Stimulated activated CD4-positive, alpha-beta T cell treated with anti-CD3 and anti-CD28 coated beads, Interleukin-1b, Interleukin-23, amount 100 ng/mL, for 4 hours (primary cell): ENCODE measurements at regions not wholly inside any gene's neighbourhood (a gene's known extent, or its start where the extent isn't known, plus 50 kb on each side); places are given as distances from the start of the nearest gene placed in this dataset.

Experiments
- DNase-seq, 2 donors: peaks; one replicate each; pipeline ENCODE4 v3.0.0-alpha.2; 2020; ENCODE audit warnings: low read depth in 2 of 2

DNA sequence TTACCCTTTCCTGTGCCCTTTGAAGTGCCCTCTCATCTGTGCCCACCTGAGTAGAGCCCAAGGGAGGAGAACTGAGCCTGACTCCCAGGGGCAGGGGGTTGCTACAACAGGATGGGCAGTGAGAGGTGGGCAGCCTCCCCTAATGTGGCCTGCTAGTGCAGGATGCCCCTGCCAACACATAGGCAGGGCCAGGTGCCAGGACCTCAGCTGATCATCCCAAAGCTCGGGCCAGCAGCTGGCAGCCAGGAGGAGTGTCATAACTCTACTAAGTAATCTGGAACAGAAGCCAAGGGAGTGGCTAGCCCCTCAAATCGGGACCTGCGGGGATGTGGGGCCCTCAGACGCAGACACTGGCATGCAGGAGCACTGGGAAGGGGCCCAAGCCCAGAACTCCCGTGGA lies 208.8 kb upstream of the RAB4A start:
- no peak for DNase-seq

DNA sequence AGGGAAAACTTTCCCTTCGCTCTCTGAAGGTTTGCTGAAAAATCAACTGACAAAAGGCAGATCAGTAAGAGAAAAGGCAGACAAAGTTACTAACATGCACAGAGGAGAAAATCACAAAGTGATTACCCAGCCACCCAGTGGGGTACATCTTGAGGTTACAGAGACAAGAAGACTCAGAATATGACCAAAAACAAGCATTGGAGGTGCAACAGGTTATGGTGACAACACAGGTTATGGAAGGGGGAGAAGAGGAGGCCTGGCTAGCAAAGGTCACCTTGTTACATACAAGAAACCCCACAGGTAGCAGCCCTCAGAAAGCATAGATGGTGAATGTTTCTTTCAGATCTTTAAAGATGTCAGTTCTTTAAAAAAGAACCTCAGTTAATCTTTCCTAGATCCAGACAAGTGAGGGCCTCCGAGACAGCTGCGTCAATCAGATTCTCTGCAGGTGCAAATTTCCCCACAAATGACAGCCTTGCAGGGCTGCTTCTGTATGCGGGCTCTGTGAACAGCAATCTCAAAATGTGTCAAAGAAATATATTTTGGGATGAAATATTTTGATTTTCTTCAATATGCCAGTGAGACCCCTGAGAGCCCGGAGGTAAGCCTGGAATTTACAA lies 207.6 kb upstream of the RAB4A start:
- no peak for DNase-seq

DNA sequence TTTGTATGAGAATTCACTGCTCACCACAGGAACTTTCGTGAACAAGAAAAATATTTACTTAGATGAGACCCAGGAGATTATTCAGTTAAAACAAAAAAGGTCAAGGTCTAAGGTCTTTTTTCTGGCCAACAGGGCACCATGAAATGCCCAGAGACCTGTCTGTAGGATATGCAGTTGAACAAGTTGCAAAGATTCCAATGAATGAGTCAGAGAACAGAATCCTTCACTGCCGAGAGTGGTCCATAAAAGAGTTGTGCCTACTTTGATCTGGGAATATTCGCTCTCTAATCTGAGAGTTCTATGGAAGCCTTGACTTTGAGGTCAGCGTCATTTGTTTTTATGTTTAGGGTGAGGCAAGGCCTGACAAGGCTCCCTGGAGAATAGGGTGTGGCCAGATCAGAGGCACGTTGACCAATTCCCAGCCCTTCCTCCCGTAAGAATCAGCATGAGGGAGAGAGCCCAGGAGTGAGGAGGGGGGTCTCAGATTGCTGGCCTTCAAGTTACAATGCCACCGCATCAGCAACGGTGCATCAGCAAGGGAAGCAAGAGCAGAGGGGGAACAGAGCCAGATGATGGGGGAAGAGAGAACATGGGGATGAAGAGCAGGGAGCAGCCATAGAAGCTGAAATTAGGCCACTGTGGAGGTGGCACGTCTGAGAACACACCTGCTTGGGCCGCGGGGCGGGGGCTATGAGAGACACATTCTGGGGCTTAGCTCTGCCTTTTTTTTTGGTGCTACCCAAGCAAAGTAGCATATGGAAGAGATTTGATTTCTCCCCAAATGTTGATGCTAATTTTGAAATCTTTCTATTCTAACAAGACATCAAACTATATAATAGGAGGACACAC lies 206.4 kb upstream of the RAB4A start:
- DNase-seq: no peak

DNA sequence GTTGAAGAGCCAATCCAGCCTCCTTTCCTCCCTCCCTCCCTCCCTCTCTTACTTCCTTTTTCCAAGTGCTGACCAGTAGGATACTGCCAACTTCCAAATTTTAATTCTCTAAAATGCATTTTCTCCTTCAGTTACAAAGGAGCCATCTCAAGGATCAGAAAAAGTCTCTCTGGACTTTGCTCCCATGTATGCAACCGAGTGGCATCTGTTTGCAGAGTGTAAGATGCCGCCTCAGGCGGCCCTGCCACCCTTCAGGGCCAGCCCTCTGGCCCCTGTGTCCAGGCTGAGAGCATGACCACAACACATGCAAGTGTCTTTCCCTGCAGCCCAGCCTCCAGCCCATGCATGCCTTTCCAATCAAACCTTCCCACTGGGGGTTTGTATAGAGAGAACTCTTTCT lies 205.3 kb upstream of the RAB4A start:
- DNase-seq: no peak

DNA sequence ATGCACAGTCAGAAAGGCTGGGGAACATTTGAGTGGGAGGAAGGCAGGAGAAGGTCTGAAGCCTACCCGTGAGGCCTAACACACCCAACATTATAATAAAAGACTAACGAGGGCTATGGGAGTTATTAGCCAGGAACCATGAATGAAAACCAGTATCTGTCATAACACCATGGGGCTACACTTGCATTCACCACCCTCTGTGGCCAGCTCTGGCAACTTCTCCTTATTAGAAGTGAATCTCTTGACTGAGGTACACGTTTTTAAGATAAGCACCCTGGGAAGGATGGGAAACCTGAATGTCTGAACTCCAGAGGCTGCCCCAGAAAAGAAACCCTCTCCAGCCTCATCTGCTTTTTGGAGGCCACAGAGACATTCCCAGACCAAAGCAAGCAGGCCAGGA lies 204.3 kb upstream of the RAB4A start:
- no peak for DNase-seq

DNA sequence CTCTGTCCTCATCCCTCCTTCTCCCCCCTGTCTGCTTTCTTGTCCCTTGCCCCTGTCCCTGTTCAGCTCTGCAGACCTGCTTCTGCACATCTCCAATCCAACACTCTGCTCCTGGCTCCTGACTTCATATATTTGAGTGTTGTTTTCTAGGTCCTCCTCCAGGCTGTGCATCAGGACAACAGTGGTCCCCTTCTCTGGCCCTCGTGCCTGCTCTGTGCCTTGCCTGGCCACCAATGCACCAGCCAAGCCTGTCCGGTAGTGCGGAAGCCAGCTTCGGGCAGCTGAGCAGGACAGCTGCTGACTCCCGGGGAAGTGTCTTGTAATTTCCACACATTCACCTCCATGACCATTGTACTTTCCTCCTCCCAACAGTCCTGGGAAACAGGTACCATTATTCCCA lies 203.4 kb upstream of the RAB4A start:
- no peak for DNase-seq

DNA sequence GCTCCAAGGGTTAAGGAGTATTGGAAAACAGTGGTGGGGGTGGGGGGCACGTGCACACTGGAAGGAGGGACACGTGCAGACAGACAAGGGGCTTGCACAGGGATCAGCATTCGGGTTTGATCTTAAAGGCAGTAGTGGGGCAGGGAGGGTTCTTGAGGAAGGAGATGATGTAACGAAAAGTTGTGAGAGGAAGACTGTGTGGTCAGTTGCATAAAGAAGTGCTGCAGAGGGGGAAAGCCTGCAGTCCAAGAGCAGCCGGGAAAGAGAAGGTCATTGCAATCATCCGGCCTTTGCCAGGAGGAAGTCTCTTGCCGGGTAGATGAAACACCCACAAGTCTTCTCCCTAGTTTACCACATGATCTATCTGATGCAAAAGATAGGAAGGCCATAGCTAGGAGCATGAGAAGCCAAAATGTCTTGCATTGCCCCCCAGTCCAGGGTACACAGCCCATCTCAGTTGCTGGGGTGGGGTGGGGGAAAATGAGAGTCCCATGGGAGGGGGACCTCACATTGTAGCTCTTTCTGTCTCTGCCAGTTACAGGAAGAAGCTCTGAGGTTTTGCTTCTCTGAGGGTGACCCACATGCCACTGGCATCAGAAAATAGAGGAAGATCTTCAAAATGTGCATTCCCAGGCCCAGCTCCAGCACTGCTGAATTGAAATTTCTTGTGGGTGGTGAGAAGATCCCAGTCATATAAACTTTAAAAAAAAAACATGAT lies 202.5 kb upstream of the RAB4A start:
- no peak for DNase-seq

DNA sequence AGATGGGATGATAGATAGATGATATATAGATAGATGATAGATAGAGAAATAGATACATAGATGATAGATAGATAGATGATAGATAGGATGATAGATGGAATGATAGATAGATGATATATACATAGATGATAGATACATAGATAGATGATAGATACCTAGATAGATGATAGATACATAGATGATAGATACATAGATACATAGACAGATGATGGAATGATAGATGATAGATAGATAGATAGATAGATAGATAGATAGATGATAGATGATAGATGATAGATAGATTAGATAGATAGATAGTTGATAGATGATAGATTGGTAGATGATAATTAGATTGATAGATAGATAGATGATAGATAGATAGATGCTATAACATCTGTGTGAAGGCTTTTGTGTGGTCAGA lies 201.7 kb upstream of the RAB4A start:
- DNase-seq: no peak

DNA sequence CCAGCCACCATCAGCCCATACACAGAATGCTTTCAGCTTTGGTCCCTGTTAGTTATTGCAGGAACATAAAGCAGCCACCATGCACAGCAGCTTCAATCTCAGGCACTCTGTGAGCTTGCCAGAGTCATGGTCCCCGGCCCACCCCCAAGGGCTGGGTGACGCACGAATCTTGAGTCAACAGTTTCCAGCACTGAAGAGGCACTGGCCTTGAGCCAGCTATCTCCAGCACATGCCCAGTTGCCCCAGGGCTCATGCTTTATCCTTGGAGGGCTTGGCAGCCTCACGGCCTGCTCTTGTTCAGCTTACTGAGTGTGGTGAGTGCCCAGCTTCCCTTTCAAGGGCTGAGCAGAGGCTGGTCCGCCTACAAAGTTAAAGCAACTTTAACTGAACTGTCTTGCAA lies 200.7 kb upstream of the RAB4A start:
- no peak for DNase-seq

DNA sequence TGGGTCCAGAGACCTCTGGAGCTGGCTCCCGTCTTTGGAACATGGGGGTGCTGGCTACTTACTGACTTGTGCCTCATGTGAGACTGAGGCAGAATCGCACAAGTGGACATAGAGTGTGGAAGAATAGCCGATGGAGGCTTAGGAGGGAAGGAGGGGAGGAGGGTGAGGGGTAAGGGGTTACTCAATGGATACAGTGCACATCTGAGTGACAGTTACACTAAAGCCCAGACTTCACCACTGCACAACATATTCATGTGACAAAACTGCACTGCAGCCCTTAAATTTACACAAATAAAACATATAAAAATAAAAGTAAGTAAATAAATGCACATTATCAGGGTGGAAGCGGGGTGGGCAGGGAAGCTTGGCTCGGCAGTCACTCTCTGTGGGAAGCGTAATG lies 197.7 kb upstream of the RAB4A start:
- no peak for DNase-seq

DNA sequence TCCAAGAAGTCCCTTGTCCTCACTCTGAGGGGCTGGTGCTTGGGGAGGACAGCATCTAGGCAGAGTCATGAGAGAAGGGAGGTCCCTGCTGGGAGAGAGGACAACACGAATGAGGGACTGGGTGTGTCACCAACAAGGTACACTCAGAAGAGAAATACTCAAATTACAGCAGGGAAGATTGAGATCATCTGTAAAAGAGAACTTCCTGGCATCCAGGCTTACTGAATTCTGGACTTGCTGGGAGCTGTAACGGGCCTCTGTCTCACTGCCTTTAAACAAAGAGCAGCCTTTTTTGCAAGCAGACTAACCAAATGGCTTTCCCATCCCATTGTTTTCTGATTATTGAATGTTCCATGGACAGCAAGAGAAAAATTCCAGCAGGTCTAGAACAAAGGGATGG lies 195.7 kb upstream of the RAB4A start:
- no peak for DNase-seq

DNA sequence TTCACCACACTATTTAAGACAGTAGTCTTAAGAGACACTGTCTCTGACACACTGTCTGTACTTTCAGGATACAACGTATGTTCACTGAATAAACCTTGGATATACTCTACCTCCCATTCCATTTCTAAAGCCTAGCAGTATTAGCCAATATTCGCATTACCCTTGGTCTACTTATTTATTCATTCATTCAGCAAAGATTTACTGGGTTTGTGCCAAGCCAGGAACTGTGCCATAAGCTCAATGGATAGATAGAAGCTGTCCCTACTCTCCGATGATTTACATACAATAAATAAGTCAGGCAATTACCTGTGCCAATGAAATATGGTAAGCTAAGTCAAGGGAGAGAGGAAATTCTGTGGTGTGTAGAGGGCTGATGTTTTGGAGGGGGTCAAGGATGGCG lies 195.2 kb upstream of the RAB4A start:
- no peak for DNase-seq

DNA sequence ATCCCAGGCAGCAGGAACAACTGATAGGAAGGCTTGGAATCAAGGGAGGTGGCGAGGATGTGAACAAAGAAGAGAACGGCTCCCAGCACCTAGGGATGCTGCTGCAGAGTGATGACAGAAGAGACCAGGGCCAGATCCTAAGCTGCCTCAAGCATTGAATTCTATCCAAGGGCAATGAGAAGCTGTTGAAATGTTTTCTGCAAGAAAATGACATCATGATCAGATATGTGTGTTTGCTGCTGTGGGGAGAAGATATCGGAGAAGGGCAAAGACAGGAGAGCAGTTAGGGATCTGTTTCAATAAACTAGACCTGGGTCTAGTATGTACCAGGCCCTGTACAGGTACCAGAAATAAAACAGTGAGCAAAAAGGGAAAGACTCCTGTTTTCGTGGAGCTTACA lies 194.7 kb upstream of the RAB4A start:
- DNase-seq: no peak

DNA sequence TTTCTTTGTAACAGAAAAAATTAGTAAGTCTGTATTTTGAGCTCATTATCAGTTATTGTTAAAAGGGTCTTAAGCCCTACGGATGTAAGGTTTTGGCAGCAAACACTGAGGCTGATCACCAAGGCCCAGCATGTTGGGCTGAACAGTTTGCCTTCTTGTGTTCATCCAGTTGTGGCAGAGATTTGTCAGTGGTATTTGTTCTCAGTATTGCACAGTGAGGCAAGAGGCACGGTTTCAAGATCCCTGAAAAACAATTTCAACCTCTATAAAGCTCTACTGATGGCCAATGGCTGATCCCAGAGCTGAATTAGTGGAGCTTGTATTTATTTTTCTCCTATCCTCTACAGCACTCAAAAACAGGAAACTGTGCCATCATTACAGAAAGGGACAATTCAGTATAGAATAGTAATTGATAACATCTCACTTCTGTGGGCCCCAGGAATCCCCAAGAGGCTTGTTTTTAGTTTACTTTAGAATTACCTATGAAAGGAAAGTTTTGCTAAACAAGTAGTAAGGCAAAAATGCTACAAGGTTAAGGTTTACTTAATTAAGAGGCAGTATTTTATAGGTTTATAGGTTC lies 191.8 kb upstream of the RAB4A start:
- no peak for DNase-seq

DNA sequence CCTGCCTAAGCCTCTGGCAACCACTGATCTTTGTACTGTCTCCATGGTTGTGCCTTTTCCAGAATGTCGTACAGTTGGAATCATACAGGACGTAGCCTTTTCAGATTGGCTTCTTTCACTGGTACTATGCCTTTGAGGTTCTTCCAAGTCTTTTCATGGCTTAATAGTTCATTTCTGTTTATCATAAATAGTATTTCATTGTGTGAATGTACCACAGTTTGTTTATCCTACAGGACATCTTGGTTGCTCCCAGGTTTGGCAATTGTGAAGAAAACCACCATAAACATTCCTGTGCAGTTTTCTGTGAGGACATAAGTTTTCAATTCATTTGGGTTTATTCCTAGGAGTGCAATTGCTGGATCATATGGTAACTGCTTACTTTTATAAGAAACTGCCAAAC lies 190.6 kb upstream of the RAB4A start:
- DNase-seq: no peak

DNA sequence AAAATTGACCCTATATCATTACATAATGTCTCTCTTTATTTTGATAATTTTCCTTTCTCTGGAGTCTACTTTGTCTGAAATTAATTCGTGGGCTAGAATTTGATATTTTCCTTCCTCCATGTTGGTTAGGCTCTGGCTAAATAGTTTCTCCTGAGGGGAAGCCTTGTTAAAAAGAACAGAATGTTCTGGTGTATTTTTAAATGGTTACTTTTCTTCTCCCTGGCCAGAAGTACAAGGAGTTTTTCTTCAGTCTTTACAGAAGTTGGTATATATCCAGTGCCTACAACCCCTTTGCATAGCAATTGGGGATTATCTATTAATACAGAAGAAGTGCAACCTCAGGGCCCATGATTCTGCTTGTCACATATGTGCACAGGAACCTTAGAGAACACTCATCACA lies 185.6 kb upstream of the RAB4A start:
- no peak for DNase-seq

DNA sequence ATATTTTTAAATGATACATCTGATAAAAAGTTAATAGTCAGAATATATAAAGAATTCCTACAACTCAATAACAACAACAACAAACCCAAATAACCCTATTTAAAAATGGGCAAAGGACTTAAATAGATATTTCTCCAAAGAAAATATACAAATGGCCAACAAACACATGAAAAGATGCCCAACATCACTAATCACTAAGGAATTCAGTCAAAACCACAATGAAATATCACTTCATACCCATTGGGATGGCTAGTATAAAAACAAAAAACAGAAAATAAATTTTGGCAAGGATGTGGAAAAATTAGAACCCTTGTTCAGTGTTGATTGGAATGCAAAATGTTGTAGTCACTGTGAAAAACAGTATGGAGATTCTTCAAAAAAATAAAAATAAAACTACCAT lies 184.8 kb upstream of the RAB4A start:
- DNase-seq: no peak

DNA sequence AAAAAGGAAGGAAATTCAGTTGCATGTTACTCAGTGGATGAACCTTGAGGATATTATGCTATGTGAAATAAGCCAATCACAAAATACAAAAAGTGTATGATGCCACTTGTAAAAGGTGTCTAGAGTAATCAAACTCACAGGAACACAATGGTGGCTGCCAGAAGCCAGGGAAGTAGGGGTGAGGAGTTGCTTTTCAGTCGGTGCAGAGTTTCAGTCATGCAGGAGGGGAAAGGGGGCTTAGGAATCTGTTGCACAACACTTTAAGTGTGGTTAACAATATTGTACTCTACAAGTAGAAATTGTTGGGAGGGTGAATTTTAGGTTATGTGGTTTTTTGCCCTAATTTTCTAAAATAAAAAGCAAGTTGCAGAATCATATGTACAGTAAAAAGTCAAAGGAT lies 184.2 kb upstream of the RAB4A start:
- no peak for DNase-seq

DNA sequence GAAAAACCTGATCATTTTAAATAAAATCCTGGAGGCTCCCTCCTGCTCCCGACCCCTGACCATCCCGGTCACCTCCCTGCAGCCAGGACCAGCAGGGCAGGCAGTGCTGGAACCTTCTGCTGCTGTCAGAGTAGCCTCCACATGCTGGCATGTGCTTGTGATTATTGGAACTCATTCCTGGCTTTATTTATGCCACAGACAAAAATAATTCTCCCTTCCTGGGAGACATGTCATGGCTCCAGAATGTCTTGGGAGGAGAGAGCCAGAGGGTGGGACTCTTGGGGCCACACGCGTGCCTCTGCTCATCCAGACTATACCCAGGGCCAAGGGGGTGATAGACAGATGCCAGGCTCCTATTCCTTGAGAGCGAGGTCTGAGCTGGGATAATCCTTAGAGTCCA lies 183.6 kb upstream of the RAB4A start:
- no peak for DNase-seq

DNA sequence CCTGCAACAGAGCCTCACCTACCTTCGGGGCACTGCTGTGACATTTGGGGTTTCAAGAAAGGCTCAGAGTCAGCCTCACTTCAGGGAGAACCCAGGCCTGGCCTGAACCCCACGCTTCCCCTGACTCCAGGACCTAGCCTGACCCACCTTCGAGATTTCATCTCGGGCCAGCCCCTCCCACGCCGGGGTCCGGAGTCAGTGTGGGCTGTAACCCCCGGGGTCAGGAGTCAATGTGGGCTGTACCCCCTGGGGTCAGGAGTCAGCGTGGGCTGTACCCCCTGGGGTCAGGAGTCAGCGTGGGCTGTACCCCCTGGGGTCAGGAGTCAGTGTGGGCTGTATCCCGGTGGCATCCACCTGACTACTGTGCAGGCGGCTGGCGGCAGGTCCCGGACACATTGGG lies 183.0 kb upstream of the RAB4A start:
- DNase-seq: no peak

DNA sequence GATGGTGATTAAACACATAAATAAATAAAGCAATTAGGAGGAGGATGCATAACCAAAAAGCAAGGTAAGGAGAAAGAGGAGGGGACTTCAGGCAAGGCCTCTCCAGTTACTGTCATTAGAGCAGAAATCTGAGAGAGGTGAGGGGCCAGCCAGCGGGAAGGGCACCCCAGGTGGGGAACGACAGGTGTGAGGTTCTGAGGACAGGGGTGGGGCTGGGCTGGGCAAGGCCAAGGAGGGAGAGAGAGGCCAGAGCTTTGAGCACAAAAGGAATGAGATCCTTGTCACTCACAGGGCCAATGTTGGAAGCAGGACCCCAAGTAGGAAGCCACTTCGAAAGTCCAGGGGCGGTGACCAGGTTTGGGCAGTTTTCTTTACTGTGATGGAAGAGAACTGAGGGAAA lies 182.2 kb upstream of the RAB4A start:
- no peak for DNase-seq

DNA sequence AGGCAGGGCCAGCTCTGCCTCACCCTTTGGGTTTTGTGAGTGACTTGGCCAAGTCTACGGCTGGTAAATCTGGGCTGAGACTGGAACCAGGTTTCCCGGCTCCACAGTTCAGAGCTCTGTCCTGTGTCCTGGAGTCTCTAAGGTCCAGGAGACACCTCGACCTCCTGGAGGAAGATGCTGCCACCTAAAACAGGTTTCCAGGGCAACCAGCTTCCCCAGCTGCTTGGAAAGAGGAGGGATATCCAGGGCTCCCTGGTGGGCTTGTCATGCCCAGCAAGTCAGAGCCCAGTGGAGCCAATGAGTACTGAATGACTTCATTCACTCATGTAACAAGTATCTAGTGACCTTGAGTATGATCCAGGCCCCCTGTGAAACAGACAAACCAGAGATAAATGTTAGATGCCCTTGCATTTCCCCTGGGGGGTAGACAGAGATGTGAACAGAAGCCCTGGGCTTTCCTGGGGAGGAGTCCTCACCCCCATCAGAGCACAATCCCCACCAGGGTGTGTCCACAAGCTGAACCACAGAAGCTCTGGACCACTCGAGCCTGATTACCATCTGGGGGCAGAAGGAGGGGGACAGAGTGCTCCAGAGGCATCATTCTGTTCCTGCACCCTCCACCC lies 181.2 kb upstream of the RAB4A start:
- no peak for DNase-seq
